ENCODE measurements at regions not wholly inside any gene's neighbourhood (a gene's known extent, or its start where the extent isn't known, plus 50 kb on each side); places are given as distances from the start of the nearest gene placed in this dataset.

GRCh38 chr17:15177343-15177742 lies 87.8 kb downstream of the PMP22 start:
- DNase-seq = no peak

- no peak for DNase-seq
Measured at GRCh38 chr17:15175356-15175755, 89.8 kb downstream of the PMP22 start.

GRCh38 chr17:15171167-15172047 lies 93.7 kb downstream of the PMP22 start:
- peak in 1 of 5 experiments; percentile 24 for DNase-seq

- DNase-seq = no peak
Measured at GRCh38 chr17:15169676-15170075, 95.5 kb downstream of the PMP22 start.

GRCh38 chr17:15168379-15168778 lies 96.7 kb downstream of the PMP22 start:
- DNase-seq = no peak

- DNase-seq = no peak
Measured at GRCh38 chr17:15161395-15161794, 103.7 kb downstream of the PMP22 start.

- no peak for DNase-seq
Measured at GRCh38 chr17:15157051-15157450, 108.1 kb downstream of the PMP22 start.

- DNase-seq = no peak
Measured at GRCh38 chr17:15154618-15155017, 110.5 kb downstream of the PMP22 start.

GRCh38 chr17:15145621-15146020 lies 119.5 kb downstream of the PMP22 start:
- DNase-seq = no peak

- DNase-seq = no peak
Measured at GRCh38 chr17:15143524-15143923, 121.6 kb downstream of the PMP22 start.

GRCh38 chr17:15134363-15134762 lies 130.8 kb downstream of the PMP22 start:
- no peak for DNase-seq

- no peak for DNase-seq
Measured at GRCh38 chr17:15133826-15134225, 131.3 kb downstream of the PMP22 start.

GRCh38 chr17:15133143-15133542 lies 132.0 kb downstream of the PMP22 start:
- no peak for DNase-seq

GRCh38 chr17:15130426-15130825 lies 134.7 kb downstream of the PMP22 start:
- DNase-seq = no peak

- DNase-seq = no peak
Measured at GRCh38 chr17:15129986-15130385, 135.1 kb downstream of the PMP22 start.

GRCh38 chr17:15124746-15125145 lies 140.4 kb downstream of the PMP22 start:
- no peak for DNase-seq

GRCh38 chr17:15124264-15124595 lies 140.9 kb downstream of the PMP22 start:
- DNase-seq = no peak

- no peak for DNase-seq
Measured at GRCh38 chr17:15123593-15124263, 141.4 kb downstream of the PMP22 start.

GRCh38 chr17:15122857-15123256 lies 142.3 kb downstream of the PMP22 start:
- DNase-seq = no peak

- no peak for DNase-seq
Measured at GRCh38 chr17:15121426-15121825, 143.7 kb downstream of the PMP22 start.

- no peak for DNase-seq
Measured at GRCh38 chr17:15119968-15120367, 145.2 kb downstream of the PMP22 start.

GRCh38 chr17:15117239-15117638 lies 147.9 kb downstream of the PMP22 start:
- no peak for DNase-seq

GRCh38 chr17:15112846-15113617 lies 152.1 kb downstream of the PMP22 start:
- DNase-seq = no peak

GRCh38 chr17:15109608-15110007 lies 155.5 kb downstream of the PMP22 start:
- no peak for DNase-seq
